SK-N-SH (cell line): ENCODE measurements at regions not wholly inside any gene's neighbourhood (a gene's known extent, or its start where the extent isn't known, plus 50 kb on each side); places are given as distances from the start of the nearest gene placed in this dataset.

Source experiments
- CTCF ChIA-PET: fragments of 300-600, 350-600 bp; formaldehyde crosslinking; extraction: SDS; loops from one replicate; lab custom pipeline; 2021; lab: Yijun Ruan, JAX
- POLR2A ChIA-PET: fragments of 350-600 bp; sonication (Branson Sonifier 250); formaldehyde crosslinking; extraction: SDS; loops from one replicate; lab custom pipeline; 2020; ENCODE audit warnings: antibody characterized with exemption, inconsistent platforms; lab: Yijun Ruan, JAX
- DNase-seq: peaks from one replicate; pipeline ENCODE4 v3.0.0; 2012
- H2AFZ ChIP-seq: fragments of 200-600 bp; sonication (generic); 2 replicates; pipeline ENCODE4 v1.8.1; 2016; ENCODE audit warnings: antibody characterized with exemption, mild to moderate bottlenecking, low read depth
- H3F3A ChIP-seq: fragments of 200-600 bp; sonication (generic); replicated peaks from 2 replicates; pipeline ENCODE3; 2016; ENCODE audit warnings: antibody characterized with exemption, mild to moderate bottlenecking; ENCODE audit not compliant: insufficient read depth
- H3K27ac ChIP-seq, 2 experiments: fragments of 200-500 bp in 1 of 2; fragments of 200-600 bp in 1 of 2; sonication (Bioruptor generic) in 1 of 2; sonication (generic), shearing (Covaris generic) in 1 of 2; 2 replicates each; pipeline versions ENCODE4 v1.5.1 to v1.6.1; 2014 to 2016; ENCODE audit warnings: low read depth in 2 of 2, inconsistent platforms in 1 of 2, low read length in 1 of 2, mild to moderate bottlenecking in 1 of 2, mixed read lengths in 1 of 2
- H3K27me3 ChIP-seq: fragments of 200-600 bp; sonication (generic), shearing (Covaris generic); 2 replicates; pipeline ENCODE4 v1.6.1; 2016; ENCODE audit warnings: mixed run types; ENCODE audit not compliant: insufficient read depth
- H3K36me3 ChIP-seq, 2 experiments: fragments of 200-500 bp in 1 of 2; fragments of 200-600 bp in 1 of 2; sonication (Bioruptor generic) in 1 of 2; sonication (generic) in 1 of 2; replicated peaks in 1 of 2; 2 replicates each; pipeline versions ENCODE3 to v1.5.1; 2014 to 2016; ENCODE audit warnings: low read length in 1 of 2, mild to moderate bottlenecking in 1 of 2; ENCODE audit not compliant: insufficient read depth in 2 of 2, control insufficient read depth in 1 of 2
- H3K4me1 ChIP-seq, 2 experiments: fragments of 200-500 bp in 1 of 2; fragments of 200-600 bp in 1 of 2; sonication (Bioruptor generic) in 1 of 2; sonication (generic), shearing (Covaris generic) in 1 of 2; 2 replicates each; pipeline versions ENCODE4 v1.5.1 to v1.6.1; 2014 to 2016; ENCODE audit warnings: low read depth in 1 of 2, low read length in 1 of 2, mixed run types in 1 of 2; ENCODE audit not compliant: insufficient read depth in 2 of 2, control insufficient read depth in 1 of 2
- H3K4me2 ChIP-seq: fragments of 200-600 bp; sonication (generic), shearing (Covaris generic); 2 replicates; pipeline ENCODE4 v1.6.1; 2017; ENCODE audit warnings: mixed run types
- H3K4me3 ChIP-seq, 2 experiments: fragments of 200-500 bp in 1 of 2; fragments of 200-600 bp in 1 of 2; sonication (Bioruptor generic) in 1 of 2; sonication (generic), shearing (Covaris generic) in 1 of 2; 2 replicates each; pipeline versions ENCODE4 v1.5.1 to v1.8.1; 2014 to 2016; ENCODE audit warnings: low read depth in 2 of 2, inconsistent platforms in 1 of 2, low read length in 1 of 2, mild to moderate bottlenecking in 1 of 2, mixed read lengths in 1 of 2, moderate library complexity in 1 of 2
- H3K79me2 ChIP-seq: fragments of 200-600 bp; sonication (generic); 2 replicates; pipeline ENCODE4 v1.8.1; 2017; ENCODE audit warnings: mild to moderate bottlenecking; ENCODE audit not compliant: insufficient read depth
- H3K9ac ChIP-seq: fragments of 200-600 bp; sonication (generic); 2 replicates; pipeline ENCODE4 v1.6.1; 2017; ENCODE audit warnings: mixed run types
- H3K9me2 ChIP-seq: fragments of 200-600 bp; sonication (generic); 2 replicates; pipeline ENCODE4 v1.6.1; 2017; ENCODE audit warnings: mixed run types
- H3K9me3 ChIP-seq: fragments of 200-600 bp; sonication (generic); 2 replicates; pipeline ENCODE4 v1.6.1; 2017; ENCODE audit warnings: mixed run types, mild to moderate bottlenecking, moderate library complexity
- H4K20me1 ChIP-seq: fragments of 200-600 bp; sonication (generic); 2 replicates; pipeline ENCODE4 v1.6.1; 2017; ENCODE audit warnings: mild to moderate bottlenecking, mixed run types; ENCODE audit not compliant: insufficient read depth
- ELF1 ChIP-seq: IDR thresholded peaks from 2 replicates; pipeline ENCODE4 v1.4.0; 2012
- EZH2phosphoT487 ChIP-seq: fragments of 200-600 bp; sonication (generic); IDR thresholded peaks from 2 replicates; pipeline ENCODE4 v1.6.1; 2017; ENCODE audit warnings: low read depth, mixed run types, mild to moderate bottlenecking, antibody characterized with exemption, moderate library complexity, borderline replicate concordance
- FOSL2 ChIP-seq: IDR thresholded peaks from 2 replicates; pipeline ENCODE4 v1.4.0; 2012; ENCODE audit warnings: low read depth, mild to moderate bottlenecking, moderate library complexity, borderline replicate concordance
- REST ChIP-seq: IDR thresholded peaks from 2 replicates; pipeline ENCODE4 v1.6.1; 2012; ENCODE audit warnings: mild to moderate bottlenecking, low read depth, low read length, moderate library complexity
- TCF12 ChIP-seq: IDR thresholded peaks from 2 replicates; pipeline ENCODE4 v1.4.0; 2012
- YY1 ChIP-seq: IDR thresholded peaks from 2 replicates; pipeline ENCODE4 v1.4.0; 2012; ENCODE audit warnings: low read depth, mild to moderate bottlenecking
- WGBS: methylation state at CpG from one replicate; pipeline ENCODE4 v1.1.6; 2017; ENCODE audit warnings: low lambda C conversion rate; 5-methylcytosine and 5-hydroxymethylcytosine counted together

GRCh38 chr17:54839447-54839846 is 61.2 kb upstream of the TOM1L1 start (continued):
- TF ChIP-seq REST (no peak), TCF12 (no peak), EZH2phosphoT487 (no peak)

- peaks cover 0 to 3% of the 10 kb centered on the region in 2 experiments; a peak in 1 of 4 replicates for H3K4me1 ChIP-seq
- 32% methylated on average over 4 of the region's 4 CpGs for WGBS
- no peak overlapping the region for H3K27ac ChIP-seq
- no peak overlapping the region for H3K4me3 ChIP-seq
- 0 out of 2 replicates have a peak, but pooled peaks cover 7% of the 10 kb centered on the region for H3K9me2 ChIP-seq
- POLR2A ChIA-PET: no interaction called here
- H3K27me3 ChIP-seq: no peaks in the 10 kb centered on the region
- no peaks in the 10 kb centered on the region for H3K9me3 ChIP-seq
- H3K4me2 ChIP-seq: no peak overlapping the region
- H3K36me3 ChIP-seq: no peaks in the 10 kb centered on the region
- H4K20me1 ChIP-seq: no peaks in the 10 kb centered on the region
- H3F3A ChIP-seq: no peaks in the 10 kb centered on the region
- no peak overlapping the region for H3K9ac ChIP-seq
- no peak for TF ChIP-seq YY1
- no peak for TF ChIP-seq REST
- no peak for TF ChIP-seq FOSL2
- no peak for TF ChIP-seq ELF1
- CTCF ChIA-PET: interaction anchor here (1.2 kb wide), 1 partner anchor 28 kb away, joined by 3 read pairs; no protein-coding TSS in a partner anchor
- DNase-seq: no peak
- no peaks in the 10 kb centered on the region for H3K79me2 ChIP-seq
- no peak overlapping the region for H2AFZ ChIP-seq
Observed at GRCh38 chr17:54840885-54841591, 59.6 kb upstream of the TOM1L1 start.
